ENCODE measurements at regions not wholly inside any gene's neighbourhood (a gene's known extent, or its start where the extent isn't known, plus 50 kb on each side); places are given as distances from the start of the nearest gene placed in this dataset.

GRCh38 chr15:60119101-60119500 lies 115.0 kb downstream of the FOXB1 start:
- Histone ChIP-seq H3K27ac (no peak overlapping the region), H3K4me1 (no peaks in the 10 kb centered on the region), H3K4me3 (no peak overlapping the region), H3K9me3 (no peaks in the 10 kb centered on the region), H3K27me3 (peaks cover 0 to 9% (median 3%) of the 10 kb centered on the region in 4 donors), H3K36me3 (no peaks in the 10 kb centered on the region)
- no peak for DNase-seq
- intact Hi-C loops (cut with DNase I): no loop called here
- no peak for TF ChIP-seq CTCF (IDR thresholded peaks at IDR 0.05)
- no peak for FAIRE-seq
- ATAC-seq: no peak
- WGBS, 2 donors: 41 to 42% methylated on average over 4 of the region's 4 CpGs

- Histone ChIP-seq H3K4me3 (no peak overlapping the region), H3K9me3 (no peaks in the 10 kb centered on the region), H3K36me3 (no peaks in the 10 kb centered on the region), H3K4me1 (no peaks in the 10 kb centered on the region), H3K27ac (no peak overlapping the region), H3K27me3 (peaks cover 0 to 9% (median 3%) of the 10 kb centered on the region in 4 donors)
- ATAC-seq (no peak), FAIRE-seq (no peak), DNase-seq (no peak)
- 50 to 53% methylated on average over 2 of the region's 2 CpGs for WGBS, 2 donors
- no peak for TF ChIP-seq CTCF (IDR thresholded peaks at IDR 0.05)
- intact Hi-C loops (cut with DNase I): no loop called here
These were observed 116.0 kb downstream of the FOXB1 start for GRCh38 chr15:60120100-60120499.

- ATAC-seq (no peak), FAIRE-seq (no peak), DNase-seq (no peak)
- Histone ChIP-seq H3K9me3 (no peaks in the 10 kb centered on the region), H3K36me3 (no peaks in the 10 kb centered on the region), H3K4me1 (no peaks in the 10 kb centered on the region), H3K27me3 (peaks cover 0 to 9% (median 3%) of the 10 kb centered on the region in 4 donors), H3K4me3 (no peak overlapping the region), H3K27ac (no peak overlapping the region)
- no peak for TF ChIP-seq CTCF (IDR thresholded peaks at IDR 0.05)
- WGBS, 2 donors: 72 to 80% methylated on average over 4 of the region's 4 CpGs
- intact Hi-C loops (cut with DNase I): no loop called here
These were observed 117.7 kb downstream of the FOXB1 start for GRCh38 chr15:60121845-60122244.

- 81 to 92% methylated on average over 3 of the region's 3 CpGs for WGBS, 2 donors
- FAIRE-seq (no peak), ATAC-seq (no peak), DNase-seq (no peak)
- Histone ChIP-seq H3K27me3 (peaks cover 0 to 5% (median under 1%) of the 10 kb centered on the region in 4 donors), H3K4me3 (no peak overlapping the region), H3K4me1 (no peaks in the 10 kb centered on the region), H3K36me3 (no peaks in the 10 kb centered on the region), H3K27ac (no peak overlapping the region), H3K9me3 (no peaks in the 10 kb centered on the region)
- TF ChIP-seq CTCF (IDR thresholded peaks at IDR 0.05): no peak
- intact Hi-C loops (cut with DNase I): no loop called here
These were observed 118.6 kb downstream of the FOXB1 start for GRCh38 chr15:60122691-60123090.

GRCh38 chr15:60124460-60125070 lies 120.5 kb downstream of the FOXB1 start:
- Histone ChIP-seq H3K4me3 (no peak overlapping the region), H3K9me3 (no peaks in the 10 kb centered on the region), H3K27me3 (no peaks in the 10 kb centered on the region), H3K4me1 (peaks cover 0 to 9% (median 0%) of the 10 kb centered on the region in 3 donors), H3K27ac (no peak overlapping the region), H3K36me3 (no peaks in the 10 kb centered on the region)
- intact Hi-C loops (cut with DNase I): no loop called here
- FAIRE-seq: no peak
- no peak for TF ChIP-seq CTCF (IDR thresholded peaks at IDR 0.05)
- DNase-seq: no peak
- 50 to 63% methylated on average over 6 of the region's 6 CpGs for WGBS, 2 donors
- ATAC-seq: no peak
